OCI-LY1 (cell line): ENCODE measurements at regions not wholly inside any gene's neighbourhood (a gene's known extent, or its start where the extent isn't known, plus 50 kb on each side); places are given as distances from the start of the nearest gene placed in this dataset.

Experiments used
- H2AFZ ChIP-seq: fragments of 200-600 bp; sonication (generic), shearing (Covaris generic); 2 replicates; pipeline ENCODE4 v1.6.0; 2014; ENCODE audit warnings: antibody characterized with exemption, mild to moderate bottlenecking, low read length
- H3F3A ChIP-seq: fragments of 200-600 bp; sonication (generic), shearing (Covaris generic); 2 replicates; pipeline ENCODE4 v1.6.0; 2014; ENCODE audit warnings: mild to moderate bottlenecking, antibody characterized with exemption, low read length, moderate library complexity; ENCODE audit not compliant: insufficient read depth
- H3K27ac ChIP-seq: fragments of 200-600 bp; sonication (generic); 2 replicates; pipeline ENCODE4 v1.5.1; 2014; ENCODE audit warnings: low read length, mixed run types, mild to moderate bottlenecking, low read depth; ENCODE audit not compliant: poor library complexity, severe bottlenecking
- H3K27me3 ChIP-seq: fragments of 200-600 bp; sonication (generic); 2 replicates; pipeline ENCODE4 v1.6.0; 2014; ENCODE audit warnings: antibody characterized with exemption, mild to moderate bottlenecking, low read length, moderate library complexity; ENCODE audit not compliant: insufficient read depth
- H3K36me3 ChIP-seq: fragments of 200-600 bp; sonication (generic); 2 replicates; pipeline ENCODE4 v1.6.1; 2014; ENCODE audit warnings: mild to moderate bottlenecking, antibody characterized with exemption, low read length, moderate library complexity, mixed read lengths; ENCODE audit not compliant: insufficient read depth
- H3K4me1 ChIP-seq: fragments of 200-600 bp; sonication (generic); 2 replicates; pipeline ENCODE4 v1.5.1; 2014; ENCODE audit warnings: mild to moderate bottlenecking, low read length, moderate library complexity; ENCODE audit not compliant: insufficient read depth, severe bottlenecking
- H3K4me2 ChIP-seq: fragments of 200-600 bp; sonication (generic), shearing (Covaris generic); 2 replicates; pipeline ENCODE4 v1.6.1; 2014; ENCODE audit warnings: low read length
- H3K4me3 ChIP-seq: fragments of 200-600 bp; sonication (generic); 2 replicates; pipeline ENCODE4 v1.5.1; 2014; ENCODE audit warnings: low read length, low read depth, mild to moderate bottlenecking, mixed read lengths; ENCODE audit not compliant: poor library complexity, severe bottlenecking
- H3K79me2 ChIP-seq: fragments of 200-600 bp; shearing (Covaris generic); 2 replicates; pipeline ENCODE4 v1.6.1; 2016; ENCODE audit warnings: mixed run types, low read length, mixed read lengths; ENCODE audit not compliant: insufficient read depth
- H3K9ac ChIP-seq: fragments of 200-600 bp; sonication (generic), shearing (Covaris generic); 2 replicates; pipeline ENCODE4 v1.6.1; 2014; ENCODE audit warnings: mild to moderate bottlenecking, low read length, mixed read lengths
- H3K9me2 ChIP-seq: fragments of 200-600 bp; sonication (generic), shearing (Covaris generic); 2 replicates; pipeline ENCODE4 v1.6.1; 2014; ENCODE audit warnings: low read depth, mild to moderate bottlenecking, low read length, mixed read lengths
- H3K9me3 ChIP-seq: fragments of 200-600 bp; shearing (Covaris generic); 2 replicates; pipeline ENCODE4 v1.6.1; 2014; ENCODE audit warnings: low read length, mixed read lengths
- H4K20me1 ChIP-seq: fragments of 200-600 bp; sonication (generic), shearing (Covaris generic); 2 replicates; pipeline ENCODE4 v1.6.0; 2016; ENCODE audit warnings: mild to moderate bottlenecking, low read length; ENCODE audit not compliant: insufficient read depth
- EZH2 ChIP-seq: fragments of 200-600 bp; sonication (generic), shearing (Covaris generic); IDR thresholded peaks from 2 replicates; pipeline ENCODE4 v1.8.0; 2017; ENCODE audit warnings: borderline replicate concordance, mixed run types, mild to moderate bottlenecking, antibody characterized with exemption, low read length, moderate library complexity, mixed read lengths
- TF ChIP-seq, protein P1 (sequence below): fragments of 200-600 bp; sonication (generic), shearing (Covaris generic); IDR thresholded peaks from 2 replicates; pipeline ENCODE4 v1.5.1; 2017; ENCODE audit warnings: mild to moderate bottlenecking, antibody characterized with exemption, low read length, moderate library complexity, mixed read lengths

DNA sequence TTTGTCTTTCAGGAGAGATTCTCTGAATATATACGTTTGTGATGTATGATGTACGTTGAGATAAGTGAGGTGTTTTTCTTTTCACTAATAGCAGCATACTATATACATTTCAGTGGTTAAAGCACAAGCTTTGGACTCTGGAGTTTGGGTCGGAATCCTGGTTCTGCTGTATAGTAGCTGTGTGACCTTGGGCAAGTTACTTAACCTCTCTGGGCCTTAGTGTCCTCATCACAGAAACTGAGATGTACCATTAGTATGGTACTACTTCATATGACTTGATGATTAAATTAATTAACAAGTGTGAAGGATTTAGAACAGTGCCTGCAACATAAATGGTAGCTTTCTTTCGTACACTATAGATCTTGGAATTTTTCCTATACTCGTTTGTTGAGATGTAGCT, 258.7 kb downstream of the CDCA7 start:
- no peaks in the 10 kb centered on the region for H4K20me1 ChIP-seq
- no peaks in the 10 kb centered on the region for H3K4me1 ChIP-seq
- no peaks in the 10 kb centered on the region for H3K79me2 ChIP-seq
- H3K9me3 ChIP-seq: no peaks in the 10 kb centered on the region
- H3F3A ChIP-seq: no peaks in the 10 kb centered on the region
- no peak overlapping the region for H3K27ac ChIP-seq
- H2AFZ ChIP-seq: no peak overlapping the region
- H3K4me2 ChIP-seq: no peak overlapping the region
- no peaks in the 10 kb centered on the region for H3K9me2 ChIP-seq
- H3K36me3 ChIP-seq: no peaks in the 10 kb centered on the region
- H3K9ac ChIP-seq: no peak overlapping the region
- peaks cover 5% of the 10 kb centered on the region; the same call in 1 of the 2 replicates for H3K27me3 ChIP-seq
- TF ChIP-seq, protein P1, sequence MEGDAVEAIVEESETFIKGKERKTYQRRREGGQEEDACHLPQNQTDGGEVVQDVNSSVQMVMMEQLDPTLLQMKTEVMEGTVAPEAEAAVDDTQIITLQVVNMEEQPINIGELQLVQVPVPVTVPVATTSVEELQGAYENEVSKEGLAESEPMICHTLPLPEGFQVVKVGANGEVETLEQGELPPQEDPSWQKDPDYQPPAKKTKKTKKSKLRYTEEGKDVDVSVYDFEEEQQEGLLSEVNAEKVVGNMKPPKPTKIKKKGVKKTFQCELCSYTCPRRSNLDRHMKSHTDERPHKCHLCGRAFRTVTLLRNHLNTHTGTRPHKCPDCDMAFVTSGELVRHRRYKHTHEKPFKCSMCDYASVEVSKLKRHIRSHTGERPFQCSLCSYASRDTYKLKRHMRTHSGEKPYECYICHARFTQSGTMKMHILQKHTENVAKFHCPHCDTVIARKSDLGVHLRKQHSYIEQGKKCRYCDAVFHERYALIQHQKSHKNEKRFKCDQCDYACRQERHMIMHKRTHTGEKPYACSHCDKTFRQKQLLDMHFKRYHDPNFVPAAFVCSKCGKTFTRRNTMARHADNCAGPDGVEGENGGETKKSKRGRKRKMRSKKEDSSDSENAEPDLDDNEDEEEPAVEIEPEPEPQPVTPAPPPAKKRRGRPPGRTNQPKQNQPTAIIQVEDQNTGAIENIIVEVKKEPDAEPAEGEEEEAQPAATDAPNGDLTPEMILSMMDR: no peak
- no peak for TF ChIP-seq EZH2
- H3K4me3 ChIP-seq: no peak overlapping the region

DNA sequence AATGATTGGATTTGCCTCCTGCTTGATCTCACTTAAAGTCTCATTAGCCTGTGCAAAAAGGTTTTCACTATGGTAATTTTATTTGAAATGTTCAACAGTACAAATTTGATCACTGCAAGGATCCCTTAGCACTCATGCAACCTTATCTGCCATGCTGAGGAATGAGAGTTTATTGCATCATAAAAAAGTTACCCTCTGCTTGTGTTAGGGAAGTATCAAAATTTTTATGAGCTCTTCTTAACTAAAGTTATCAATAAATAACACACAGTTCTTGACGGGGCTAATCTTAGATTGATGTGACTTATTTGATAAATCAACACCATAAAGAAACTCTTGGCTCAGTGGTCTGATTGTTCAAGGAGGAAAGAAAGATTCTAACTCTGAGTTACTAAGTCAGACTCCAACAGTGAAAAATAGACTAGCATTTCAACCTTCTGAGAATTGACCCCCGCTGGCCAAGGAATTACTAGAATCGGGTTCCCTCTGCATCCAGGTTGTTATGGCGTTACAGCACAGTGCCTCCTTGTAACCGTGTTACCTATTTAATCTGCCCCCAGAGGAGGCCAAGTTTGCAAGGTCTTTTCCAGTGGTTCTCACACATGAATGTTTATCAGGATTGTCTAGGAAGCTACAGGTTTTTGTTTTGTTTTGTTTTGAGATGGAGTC, 259.7 kb downstream of the CDCA7 start:
- no peak overlapping the region for H3K9ac ChIP-seq
- H2AFZ ChIP-seq: no peak overlapping the region
- no peak overlapping the region for H3K4me3 ChIP-seq
- H3K79me2 ChIP-seq: no peaks in the 10 kb centered on the region
- no peak overlapping the region for H3K27ac ChIP-seq
- H3K36me3 ChIP-seq: no peaks in the 10 kb centered on the region
- no peaks in the 10 kb centered on the region for H3K4me1 ChIP-seq
- no peak overlapping the region for H3K4me2 ChIP-seq
- no peaks in the 10 kb centered on the region for H4K20me1 ChIP-seq
- no peaks in the 10 kb centered on the region for H3K9me2 ChIP-seq
- no peaks in the 10 kb centered on the region for H3K9me3 ChIP-seq
- no peaks in the 10 kb centered on the region for H3F3A ChIP-seq
- peaks cover 5% of the 10 kb centered on the region; the same call in 1 of the 2 replicates for H3K27me3 ChIP-seq
- TF ChIP-seq, protein P1: no peak
- TF ChIP-seq EZH2: no peak

DNA sequence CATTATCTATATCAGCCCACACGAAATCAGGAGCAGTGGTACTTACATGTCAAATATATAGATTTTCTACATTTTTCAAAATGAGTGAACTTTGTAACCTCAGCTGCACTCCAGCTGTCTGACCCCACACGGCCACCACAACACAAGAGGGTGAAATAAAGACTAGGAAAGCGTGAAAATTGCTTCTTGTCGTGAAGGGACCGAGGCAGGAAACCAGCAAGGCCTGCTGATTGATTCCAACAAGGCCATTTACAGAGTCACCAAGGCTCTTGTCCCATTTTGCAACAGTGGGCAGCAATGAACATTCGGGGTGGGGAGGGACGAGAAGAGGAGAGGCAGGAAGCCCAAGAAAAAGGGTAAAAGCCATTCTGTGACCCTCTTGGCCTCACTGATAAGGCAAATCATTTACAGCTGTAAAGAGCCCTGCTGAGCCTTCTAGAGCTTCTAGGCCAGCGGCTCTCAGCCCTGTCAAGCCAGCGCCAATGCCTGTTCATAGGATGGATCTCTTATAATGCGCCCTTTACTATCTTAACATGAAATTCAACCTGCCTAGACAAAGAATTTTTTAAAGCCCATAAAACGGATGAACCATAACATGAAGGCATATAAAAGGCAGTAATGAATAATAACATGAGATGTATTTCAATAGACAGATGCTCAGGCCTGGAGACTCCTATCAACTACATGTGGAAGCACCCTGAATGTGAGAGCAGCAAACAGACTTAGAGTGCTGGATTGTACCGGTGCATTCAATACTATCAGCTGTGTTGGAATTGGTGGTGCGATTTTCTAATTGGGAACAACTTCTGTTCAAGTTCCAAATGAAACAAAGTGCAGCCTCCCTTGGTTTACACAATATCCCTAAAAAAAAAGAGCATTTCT, 269.0 kb downstream of the CDCA7 start:
- Histone ChIP-seq H4K20me1 (no peaks in the 10 kb centered on the region), H3K9ac (no peak overlapping the region), H2AFZ (no peak overlapping the region), H3K4me1 (no peaks in the 10 kb centered on the region), H3F3A (no peaks in the 10 kb centered on the region), H3K4me3 (no peak overlapping the region), H3K27ac (no peak overlapping the region), H3K9me2 (no peaks in the 10 kb centered on the region), H3K36me3 (no peaks in the 10 kb centered on the region), H3K4me2 (no peak overlapping the region), H3K27me3 (no peaks in the 10 kb centered on the region), H3K9me3 (no peaks in the 10 kb centered on the region), H3K79me2 (no peaks in the 10 kb centered on the region)
- TF ChIP-seq EZH2: no peak
- TF ChIP-seq, protein P1: no peak
